ENCODE measurements at regions not wholly inside any gene's neighbourhood (a gene's known extent, or its start where the extent isn't known, plus 50 kb on each side); places are given as distances from the start of the nearest gene placed in this dataset.

DNA sequence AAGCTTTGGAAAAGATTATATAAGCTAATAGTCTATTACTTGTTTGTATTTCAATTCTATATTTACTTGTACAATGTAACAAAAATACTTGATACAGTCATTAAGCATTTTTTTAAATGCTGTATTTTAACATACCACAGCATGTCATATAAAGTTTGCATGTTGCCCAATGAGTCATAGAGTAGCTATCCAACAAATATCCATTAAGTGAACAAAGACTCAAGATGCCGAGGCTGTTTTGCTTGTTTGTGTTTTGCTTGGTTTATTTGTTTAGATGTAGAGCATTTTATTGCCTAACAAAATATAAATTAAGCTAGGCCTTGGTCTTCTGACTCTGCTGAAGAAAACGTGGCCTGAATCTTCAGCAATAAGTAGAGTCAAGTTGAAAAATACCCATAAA is 1584.3 kb upstream of the NUDT12 start:
- H3K9ac ChIP-seq (ENCODE audit: extremely low read depth, insufficient read length, low read length) = no peak overlapping the region
- no peaks in the 10 kb centered on the region for H3K9me3 ChIP-seq (ENCODE audit: control insufficient read depth, low read depth, low read length)
- H4K8ac ChIP-seq (replicated peaks; ENCODE audit: insufficient read length, low read depth, low read length) = no peak overlapping the region
- no peak overlapping the region for H3K4me3 Mint-ChIP-seq
- H4K20me1 ChIP-seq (ENCODE audit: control insufficient read depth, insufficient read depth, insufficient read length) = no peaks in the 10 kb centered on the region
- H3K4me1 ChIP-seq (ENCODE audit: insufficient read depth, low read length) = no peaks in the 10 kb centered on the region
- no peaks in the 10 kb centered on the region for H3K79me1 ChIP-seq (ENCODE audit: insufficient read depth, low read depth, low read length, poor library complexity, severe bottlenecking)
- no peak overlapping the region for H2BK15ac ChIP-seq (ENCODE audit: low read depth, low read length)
- no peak overlapping the region for H3K14ac ChIP-seq (ENCODE audit: insufficient read depth, low read length)
- no peaks in the 10 kb centered on the region for H3K27me3 Mint-ChIP-seq (ENCODE audit: low read depth)
- no peak overlapping the region for H3K4ac ChIP-seq (ENCODE audit: low read depth, low read length)
- no peak overlapping the region for H3T11ph ChIP-seq (ENCODE audit: low read length)
- H4K5ac ChIP-seq (ENCODE audit: insufficient read length, low read depth, low read length) = no peak overlapping the region
- no peak overlapping the region for H3K56ac ChIP-seq (ENCODE audit: insufficient read length, low read depth, low read length)
- H3K23me2 ChIP-seq (ENCODE audit: insufficient read length, low read depth, low read length, poor library complexity, severe bottlenecking) = no peaks in the 10 kb centered on the region
- no peak overlapping the region for H3K23ac ChIP-seq (ENCODE audit: insufficient read length, low read depth, low read length)
- no peaks in the 10 kb centered on the region for H3K36me3 Mint-ChIP-seq (ENCODE audit: insufficient read depth in 1 of 3, low read depth in 3 of 3)
- no peak overlapping the region for H3K4me2 ChIP-seq (ENCODE audit: insufficient read depth, insufficient read length, low read length)
- no peaks in the 10 kb centered on the region for H3K27me3 ChIP-seq (ENCODE audit: insufficient read depth, low read length)
- H3K18ac ChIP-seq (ENCODE audit: insufficient read length, low read depth, low read length) = no peak overlapping the region
- no peaks in the 10 kb centered on the region for H3K4me1 Mint-ChIP-seq
- no peak overlapping the region for H2AFZ ChIP-seq (ENCODE audit: low read length)
- DNase-seq = no peak
- no peak overlapping the region for H2BK5ac ChIP-seq (ENCODE audit: insufficient read length, low read length)
- no peak for TF ChIP-seq CTCF (conservative IDR thresholded peaks at IDR 0.05)
- H3K27ac ChIP-seq (ENCODE audit: insufficient read length, low read depth, low read length) = no peak overlapping the region
- no peak overlapping the region for H4K91ac ChIP-seq (ENCODE audit: insufficient read length, low read depth, low read length)
- no peaks in the 10 kb centered on the region for H3K9me3 Mint-ChIP-seq
- H2AK5ac ChIP-seq (ENCODE audit: insufficient read length, low read length) = no peak overlapping the region
- H2BK120ac ChIP-seq (ENCODE audit: low read depth, low read length, poor library complexity, severe bottlenecking) = no peak overlapping the region
- H3K27ac Mint-ChIP-seq = no peak overlapping the region
- WGBS (ENCODE audit: extremely low coverage, insufficient read length, low lambda C conversion rate) = no CpG with 5 or more reads among the region's 2 CpGs
- no peak overlapping the region for H2BK20ac ChIP-seq (ENCODE audit: low read depth, low read length, poor library complexity, severe bottlenecking)
- no peak overlapping the region for H2BK12ac ChIP-seq (ENCODE audit: insufficient read length, low read depth, low read length)
- H3K79me2 ChIP-seq (ENCODE audit: insufficient read depth, low read length) = no peaks in the 10 kb centered on the region
